ENCODE measurements at regions not wholly inside any gene's neighbourhood (a gene's known extent, or its start where the extent isn't known, plus 50 kb on each side); places are given as distances from the start of the nearest gene placed in this dataset.

DNA sequence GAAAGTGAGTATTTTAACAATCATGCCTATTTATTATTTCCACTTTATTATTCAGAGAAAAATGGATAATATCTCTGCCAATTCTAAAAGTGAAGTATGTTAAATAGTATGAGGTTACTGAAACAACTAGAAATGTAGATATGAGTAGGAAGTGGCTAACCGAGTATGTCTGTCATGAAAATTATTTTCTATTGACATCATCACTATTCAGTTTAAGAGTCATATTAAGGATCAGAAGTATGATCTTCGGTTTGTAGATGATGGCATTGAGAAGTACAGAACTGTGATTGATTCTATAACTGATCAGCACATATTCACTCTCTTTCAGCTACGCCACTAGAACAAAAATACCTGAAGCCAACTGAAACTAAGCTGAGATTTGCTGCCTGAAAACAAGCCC lies 146.4 kb upstream of the SLITRK5 start:
- no peak for DNase-seq (ENCODE audit: extremely low spot score, unreplicated experiment)
- no peak overlapping the region for H3K27ac Mint-ChIP-seq
- H3K4me1 Mint-ChIP-seq (ENCODE audit: unreplicated experiment): no peaks in the 10 kb centered on the region
- no peaks in the 10 kb centered on the region for H3K27me3 Mint-ChIP-seq
- TF ChIP-seq, protein P1, sequence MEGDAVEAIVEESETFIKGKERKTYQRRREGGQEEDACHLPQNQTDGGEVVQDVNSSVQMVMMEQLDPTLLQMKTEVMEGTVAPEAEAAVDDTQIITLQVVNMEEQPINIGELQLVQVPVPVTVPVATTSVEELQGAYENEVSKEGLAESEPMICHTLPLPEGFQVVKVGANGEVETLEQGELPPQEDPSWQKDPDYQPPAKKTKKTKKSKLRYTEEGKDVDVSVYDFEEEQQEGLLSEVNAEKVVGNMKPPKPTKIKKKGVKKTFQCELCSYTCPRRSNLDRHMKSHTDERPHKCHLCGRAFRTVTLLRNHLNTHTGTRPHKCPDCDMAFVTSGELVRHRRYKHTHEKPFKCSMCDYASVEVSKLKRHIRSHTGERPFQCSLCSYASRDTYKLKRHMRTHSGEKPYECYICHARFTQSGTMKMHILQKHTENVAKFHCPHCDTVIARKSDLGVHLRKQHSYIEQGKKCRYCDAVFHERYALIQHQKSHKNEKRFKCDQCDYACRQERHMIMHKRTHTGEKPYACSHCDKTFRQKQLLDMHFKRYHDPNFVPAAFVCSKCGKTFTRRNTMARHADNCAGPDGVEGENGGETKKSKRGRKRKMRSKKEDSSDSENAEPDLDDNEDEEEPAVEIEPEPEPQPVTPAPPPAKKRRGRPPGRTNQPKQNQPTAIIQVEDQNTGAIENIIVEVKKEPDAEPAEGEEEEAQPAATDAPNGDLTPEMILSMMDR (conservative IDR thresholded peaks at IDR 0.05): no peak
- H3K9me3 Mint-ChIP-seq: peaks cover 4% of the 10 kb centered on the region
- no peaks in the 10 kb centered on the region for H3K36me3 Mint-ChIP-seq
- no peak overlapping the region for H3K4me3 Mint-ChIP-seq

DNA sequence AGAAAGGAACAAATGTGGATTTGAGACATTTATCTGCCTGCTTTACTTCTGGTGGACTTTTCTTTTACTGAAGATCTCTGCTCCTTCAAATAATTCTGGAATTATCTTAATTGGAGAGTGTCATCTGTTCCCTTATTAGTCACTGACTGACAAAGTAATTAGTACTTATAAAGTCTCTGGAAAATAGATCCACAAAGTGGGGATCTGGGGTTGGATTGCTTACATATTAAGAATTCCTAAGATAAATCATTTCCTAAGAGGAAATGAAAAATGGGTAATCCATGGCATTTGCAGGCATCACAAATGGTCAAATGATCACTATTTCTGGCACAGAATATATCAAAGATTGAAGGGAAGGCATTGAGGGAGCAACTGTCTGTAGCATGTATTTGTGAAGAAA lies 137.4 kb upstream of the SLITRK5 start:
- H3K36me3 Mint-ChIP-seq: no peaks in the 10 kb centered on the region
- no peaks in the 10 kb centered on the region for H3K9me3 Mint-ChIP-seq
- no peak for DNase-seq (ENCODE audit: extremely low spot score, unreplicated experiment)
- no peaks in the 10 kb centered on the region for H3K4me1 Mint-ChIP-seq (ENCODE audit: unreplicated experiment)
- H3K27me3 Mint-ChIP-seq: no peaks in the 10 kb centered on the region
- TF ChIP-seq, protein P1 (conservative IDR thresholded peaks at IDR 0.05): no peak
- no peak overlapping the region for H3K27ac Mint-ChIP-seq
- no peak overlapping the region for H3K4me3 Mint-ChIP-seq

DNA sequence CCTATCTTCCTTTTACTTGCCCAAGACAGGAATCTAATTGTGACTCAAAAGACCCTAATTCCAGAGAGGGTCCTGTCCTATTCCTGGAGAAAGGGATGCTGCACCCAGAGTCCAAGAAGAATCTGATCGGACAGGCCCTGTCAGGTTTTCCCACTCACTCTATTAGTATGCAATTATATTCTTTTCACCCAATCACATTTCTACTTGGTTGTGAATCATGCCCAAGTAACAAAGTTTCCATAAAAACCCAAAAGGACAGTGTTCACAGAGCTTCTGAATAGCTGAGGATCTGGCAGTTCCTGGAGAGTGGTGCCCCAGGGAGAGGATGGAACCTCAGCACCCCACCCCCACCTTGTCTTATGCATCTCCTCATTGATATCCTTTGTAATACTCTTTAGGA lies 135.3 kb upstream of the SLITRK5 start:
- no peaks in the 10 kb centered on the region for H3K9me3 Mint-ChIP-seq
- no peak overlapping the region for H3K4me3 Mint-ChIP-seq
- H3K27me3 Mint-ChIP-seq: no peaks in the 10 kb centered on the region
- no peaks in the 10 kb centered on the region for H3K36me3 Mint-ChIP-seq
- DNase-seq (ENCODE audit: extremely low spot score, unreplicated experiment): no peak
- TF ChIP-seq, protein P1 (conservative IDR thresholded peaks at IDR 0.05): no peak
- no peak overlapping the region for H3K27ac Mint-ChIP-seq
- H3K4me1 Mint-ChIP-seq (ENCODE audit: unreplicated experiment): no peaks in the 10 kb centered on the region

DNA sequence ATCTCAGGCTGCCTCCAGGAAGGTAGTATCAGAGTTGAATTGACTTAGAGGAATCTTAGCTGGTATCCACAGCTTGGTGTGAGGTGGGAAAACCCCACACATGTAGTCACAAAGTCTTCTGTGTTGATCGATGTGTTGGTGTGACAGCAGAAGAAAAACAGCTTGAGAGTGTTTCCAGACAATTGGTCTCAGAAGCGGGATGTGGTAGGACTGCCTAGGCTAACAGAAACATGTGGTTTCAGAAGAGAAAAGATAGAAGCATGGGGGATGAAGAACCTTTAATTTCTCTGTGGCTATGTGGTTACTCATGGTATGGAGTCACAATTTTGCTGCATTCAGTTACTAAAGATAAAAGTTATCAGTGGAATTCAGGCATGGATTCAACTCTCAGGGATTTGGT lies 134.7 kb upstream of the SLITRK5 start:
- DNase-seq (ENCODE audit: extremely low spot score, unreplicated experiment): no peak
- Mint-ChIP-seq H3K9me3 (no peaks in the 10 kb centered on the region), H3K27ac (no peak overlapping the region), H3K27me3 (no peaks in the 10 kb centered on the region), H3K4me1 (ENCODE audit: unreplicated experiment) (no peaks in the 10 kb centered on the region), H3K4me3 (no peak overlapping the region), H3K36me3 (no peaks in the 10 kb centered on the region)
- TF ChIP-seq, protein P1 (conservative IDR thresholded peaks at IDR 0.05): no peak

DNA sequence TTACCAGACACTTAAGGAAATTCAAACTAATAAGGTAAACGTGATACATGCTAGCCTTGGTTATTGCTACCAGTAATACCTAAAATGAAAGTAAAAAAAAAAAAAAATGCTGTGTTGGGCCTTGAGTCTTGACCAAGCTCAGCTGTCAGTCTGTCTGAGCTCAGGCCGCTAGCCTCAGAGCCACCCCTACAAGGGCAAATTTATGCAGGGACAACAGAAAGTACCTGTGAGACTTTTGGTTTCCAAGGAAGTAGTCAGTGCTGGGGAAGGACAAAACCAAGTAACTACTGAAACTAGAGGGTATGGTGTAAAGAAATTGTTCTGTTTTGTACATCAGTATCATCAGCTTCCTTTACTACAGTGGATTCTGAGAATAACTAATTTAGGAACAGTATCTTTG lies 134.3 kb upstream of the SLITRK5 start:
- no peaks in the 10 kb centered on the region for H3K4me1 Mint-ChIP-seq (ENCODE audit: unreplicated experiment)
- H3K27ac Mint-ChIP-seq: no peak overlapping the region
- TF ChIP-seq, protein P1 (conservative IDR thresholded peaks at IDR 0.05): no peak
- H3K36me3 Mint-ChIP-seq: no peaks in the 10 kb centered on the region
- DNase-seq (ENCODE audit: extremely low spot score, unreplicated experiment): no peak
- H3K27me3 Mint-ChIP-seq: no peaks in the 10 kb centered on the region
- no peaks in the 10 kb centered on the region for H3K9me3 Mint-ChIP-seq
- H3K4me3 Mint-ChIP-seq: no peak overlapping the region

DNA sequence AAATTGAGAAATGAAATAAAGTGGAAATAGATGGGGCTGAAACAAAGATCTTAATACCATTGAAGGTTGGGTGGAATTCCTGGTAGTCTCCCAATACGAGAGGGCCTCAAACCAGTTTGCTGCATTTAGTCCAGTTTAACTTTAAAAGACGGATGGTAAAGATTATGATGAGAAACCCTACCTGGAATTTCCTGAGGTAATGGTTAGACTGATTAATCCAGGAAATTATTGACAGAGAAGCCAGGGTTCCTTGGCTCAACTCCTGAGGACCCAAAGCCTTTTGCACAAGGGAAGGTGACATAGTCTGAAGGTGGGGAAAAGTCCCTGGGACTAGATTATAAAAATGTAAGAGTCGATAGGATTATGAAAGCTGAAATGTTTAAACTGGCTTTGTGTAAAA lies 133.2 kb upstream of the SLITRK5 start:
- Mint-ChIP-seq H3K9me3 (no peaks in the 10 kb centered on the region), H3K4me1 (ENCODE audit: unreplicated experiment) (no peaks in the 10 kb centered on the region), H3K36me3 (no peaks in the 10 kb centered on the region), H3K4me3 (no peak overlapping the region), H3K27me3 (no peaks in the 10 kb centered on the region), H3K27ac (no peak overlapping the region)
- TF ChIP-seq, protein P1 (conservative IDR thresholded peaks at IDR 0.05): no peak
- no peak for DNase-seq (ENCODE audit: extremely low spot score, unreplicated experiment)

All from type B pancreatic cell (in vitro differentiated cells).